Lower lobe of right lung (tissue), 2 donors: ENCODE measurements at regions not wholly inside any gene's neighbourhood (a gene's known extent, or its start where the extent isn't known, plus 50 kb on each side); places are given as distances from the start of the nearest gene placed in this dataset.
"Not testable (repeated sequence)": the region's sequence is repeated elsewhere in the genome, so short reads cannot be mapped to it uniquely, and the experiment has no call there.

Experiments used
- ATAC-seq, 2 donors: fragments of 200-7000 bp; cut with Tn5 transposase; one replicate each; pipeline ENCODE4 v1.9.1; 2020 to 2022; ENCODE audit warnings: mild to moderate bottlenecking in 2 of 2, moderate library complexity in 2 of 2
- DNase-seq: peaks from one replicate; pipeline ENCODE4 v3.0.0-alpha.2; 2020
- H3K27ac ChIP-seq: fragments of 200-600 bp; one replicate; pipeline ENCODE4 v1.8.0; 2022
- H3K27me3 ChIP-seq: fragments of 200-600 bp; one replicate; pipeline ENCODE4 v1.8.0; 2022; ENCODE audit warnings: low read depth
- H3K36me3 ChIP-seq: fragments of 200-600 bp; one replicate; pipeline ENCODE4 v1.8.0; 2022; ENCODE audit warnings: mild to moderate bottlenecking
- H3K4me1 ChIP-seq: fragments of 200-600 bp; one replicate; pipeline ENCODE4 v1.8.0; 2022
- H3K4me3 ChIP-seq: fragments of 200-600 bp; one replicate; pipeline ENCODE4 v1.8.0; 2022; ENCODE audit warnings: mild to moderate bottlenecking
- H3K9me3 ChIP-seq: fragments of 200-600 bp; one replicate; pipeline ENCODE4 v1.8.0; 2022
- intact Hi-C: fragments of 100-400 bp; cut with DNase I; formaldehyde crosslinking; loops from one replicate; pipeline ENCODE4 v1.11.0; 2022
- donor health status: DM: no; HTN: yes; CAD: no; lungs with severe emphysema.

DNA sequence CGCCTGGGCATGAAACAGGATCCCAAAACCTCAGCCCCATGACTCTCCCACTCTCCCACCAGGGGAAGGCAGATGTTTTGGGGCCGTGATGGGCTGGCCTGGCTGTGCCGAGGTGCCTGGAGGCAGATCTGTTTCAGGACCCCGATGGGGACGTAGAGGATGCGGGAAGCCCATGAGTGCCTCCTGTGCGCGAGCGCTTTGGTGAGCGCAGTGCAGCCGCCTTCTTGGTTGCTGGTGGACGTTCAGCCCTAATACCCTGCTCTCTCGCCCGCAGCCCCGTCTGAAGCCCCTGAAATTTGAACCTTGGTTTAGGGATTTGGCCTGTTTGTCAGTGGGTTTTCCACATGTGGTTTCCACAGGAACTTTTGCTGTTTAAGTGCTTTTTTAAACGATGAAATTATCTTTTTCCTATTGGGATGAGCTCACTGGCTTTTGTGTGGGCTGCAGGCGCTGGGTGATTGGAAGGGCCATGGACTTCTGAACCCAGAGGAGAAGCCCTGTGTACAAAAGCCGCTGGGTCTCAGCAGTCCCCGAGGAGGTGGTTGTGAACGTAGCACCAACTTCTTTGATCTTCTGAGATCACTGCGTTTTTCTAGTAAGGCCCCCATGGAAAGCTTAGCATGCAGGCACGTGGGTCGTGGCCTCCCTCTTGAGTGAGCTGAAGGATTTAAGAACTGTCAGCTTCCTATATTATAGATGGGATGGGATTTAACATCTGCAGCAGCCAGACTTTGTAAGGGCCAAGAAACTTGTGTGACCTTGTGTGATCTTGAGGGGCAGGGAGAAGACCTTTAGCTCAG is 148.9 kb upstream of the ZNF469 start:
- H3K36me3 ChIP-seq, ATAC-seq, intact Hi-C loops, H3K9me3 ChIP-seq, H3K4me3 ChIP-seq, DNase-seq, H3K27me3 ChIP-seq: not testable (repeated sequence)
- Histone ChIP-seq H3K27ac (peak overlapping the region; percentile 41), H3K4me1 (peaks cover 12% of the 10 kb centered on the region)

DNA sequence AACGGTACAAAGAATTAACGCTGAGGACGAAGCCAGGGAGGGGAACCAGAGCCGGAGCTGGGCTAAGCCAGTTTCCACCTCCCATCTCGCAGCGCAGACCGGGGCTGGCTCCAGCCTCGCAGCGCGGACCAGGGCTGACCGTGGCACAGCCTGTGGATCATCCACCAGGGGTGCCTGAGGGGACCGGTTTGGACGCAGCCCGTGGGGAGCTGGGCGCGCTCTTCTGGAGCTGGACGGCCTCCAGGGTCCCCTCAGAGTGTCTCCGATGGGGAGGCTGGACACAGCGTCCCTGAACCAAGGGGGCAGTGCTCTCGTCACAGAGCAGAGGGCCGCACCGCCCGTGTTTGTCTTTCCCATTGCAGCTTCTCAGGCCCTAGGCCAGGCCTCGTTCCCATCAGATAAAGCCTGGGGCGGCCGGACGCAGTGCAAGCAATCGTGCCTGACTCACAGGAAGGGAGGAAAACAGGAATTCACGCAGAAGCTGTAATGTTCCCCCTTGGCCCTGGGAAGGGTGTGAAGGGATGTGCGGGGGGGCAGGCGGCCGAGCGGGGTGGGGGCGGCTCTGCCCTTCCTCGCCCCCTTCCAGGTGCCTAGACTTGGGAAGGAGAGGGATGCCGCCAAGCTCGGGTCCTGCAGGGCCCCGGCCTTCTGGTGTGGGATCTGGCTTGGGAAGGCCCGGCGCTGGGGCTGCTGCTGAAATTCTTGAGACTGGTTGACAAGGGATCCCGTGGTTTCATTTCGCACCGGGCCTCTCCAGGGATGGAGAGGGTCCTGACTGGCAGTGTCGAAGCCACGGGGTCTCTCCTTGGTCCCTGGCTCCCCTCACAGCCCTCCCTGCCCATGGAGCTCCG is 148.1 kb upstream of the ZNF469 start:
- H3K9me3 ChIP-seq, intact Hi-C loops, H3K27me3 ChIP-seq, H3K4me3 ChIP-seq, H3K36me3 ChIP-seq, DNase-seq: not testable (repeated sequence)
- Histone ChIP-seq H3K27ac (peak overlapping the region; percentile 65), H3K4me1 (peaks cover 12% of the 10 kb centered on the region)
- ATAC-seq: peak; percentile 61 to 87

DNA sequence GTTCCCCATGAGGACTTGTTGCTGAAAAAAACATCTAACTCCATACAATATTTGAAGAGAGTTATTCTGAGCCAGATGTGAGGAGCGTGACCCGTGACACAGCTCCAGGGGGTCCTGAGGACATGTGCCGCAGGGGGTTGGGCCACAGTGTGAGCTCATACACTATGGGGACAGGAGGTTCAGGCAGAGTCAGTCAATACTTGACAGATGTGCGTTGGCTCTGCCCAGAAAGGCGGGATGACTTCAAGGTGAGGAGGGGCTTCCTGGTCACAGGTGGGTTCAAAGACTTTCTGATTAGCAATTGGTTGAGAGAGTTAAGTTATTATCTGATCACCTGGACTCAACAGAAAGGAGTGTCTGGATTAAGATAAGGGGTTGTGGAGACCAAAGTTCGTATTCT is 147.1 kb upstream of the ZNF469 start:
- ATAC-seq, H3K36me3 ChIP-seq, DNase-seq, H3K4me3 ChIP-seq, H3K9me3 ChIP-seq, H3K27ac ChIP-seq, H3K27me3 ChIP-seq, intact Hi-C loops: not testable (repeated sequence)
- H3K4me1 ChIP-seq: peaks cover 12% of the 10 kb centered on the region

DNA sequence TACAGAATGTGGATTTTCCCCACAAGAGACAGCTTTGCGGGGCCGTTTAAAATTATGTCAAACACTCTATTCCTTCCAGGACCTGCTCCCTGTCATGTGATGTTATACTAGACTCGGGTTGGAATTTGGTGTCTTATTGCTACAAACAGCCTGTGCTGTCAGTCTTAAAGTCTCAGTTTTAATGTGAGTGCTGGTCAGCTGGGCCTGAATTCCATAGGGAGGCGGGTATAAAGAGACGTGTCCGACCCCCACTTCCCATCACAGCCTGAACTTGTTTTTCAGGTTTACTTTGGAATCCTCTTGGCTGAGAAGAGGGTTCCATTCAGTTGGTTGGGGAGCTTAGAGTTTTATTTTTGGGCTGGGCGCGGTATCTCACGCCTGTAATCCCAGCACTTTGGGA is 146.5 kb upstream of the ZNF469 start:
- peaks cover 12% of the 10 kb centered on the region for H3K4me1 ChIP-seq
- DNase-seq, H3K27me3 ChIP-seq, H3K4me3 ChIP-seq, H3K9me3 ChIP-seq, intact Hi-C loops, H3K36me3 ChIP-seq, H3K27ac ChIP-seq: not testable (repeated sequence)
- peak in 1 of 2 donors; percentile 13 for ATAC-seq

DNA sequence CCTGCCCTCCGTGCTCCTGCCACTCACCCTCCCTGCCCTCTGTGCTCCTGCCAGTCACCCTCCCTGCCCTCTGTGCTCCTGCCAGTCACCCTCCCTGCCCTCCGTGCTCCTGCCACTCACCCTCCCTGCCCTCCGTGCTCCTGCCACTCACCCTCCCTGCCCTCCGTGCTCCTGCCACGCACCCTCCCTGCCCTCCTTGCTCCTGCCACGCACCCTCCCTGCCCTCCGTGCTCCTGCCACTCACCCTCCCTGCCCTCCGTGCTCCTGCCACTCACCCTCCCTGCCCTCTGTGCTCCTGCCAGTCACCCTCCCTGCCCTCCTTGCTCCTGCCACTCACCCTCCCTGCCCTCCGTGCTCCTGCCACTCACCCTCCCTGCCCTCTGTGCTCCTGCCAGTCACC is 145.4 kb upstream of the ZNF469 start:
- H3K4me3 ChIP-seq, H3K27me3 ChIP-seq, H3K9me3 ChIP-seq, intact Hi-C loops, DNase-seq, H3K36me3 ChIP-seq, H3K27ac ChIP-seq, ATAC-seq: not testable (repeated sequence)
- H3K4me1 ChIP-seq: peaks cover 12% of the 10 kb centered on the region

DNA sequence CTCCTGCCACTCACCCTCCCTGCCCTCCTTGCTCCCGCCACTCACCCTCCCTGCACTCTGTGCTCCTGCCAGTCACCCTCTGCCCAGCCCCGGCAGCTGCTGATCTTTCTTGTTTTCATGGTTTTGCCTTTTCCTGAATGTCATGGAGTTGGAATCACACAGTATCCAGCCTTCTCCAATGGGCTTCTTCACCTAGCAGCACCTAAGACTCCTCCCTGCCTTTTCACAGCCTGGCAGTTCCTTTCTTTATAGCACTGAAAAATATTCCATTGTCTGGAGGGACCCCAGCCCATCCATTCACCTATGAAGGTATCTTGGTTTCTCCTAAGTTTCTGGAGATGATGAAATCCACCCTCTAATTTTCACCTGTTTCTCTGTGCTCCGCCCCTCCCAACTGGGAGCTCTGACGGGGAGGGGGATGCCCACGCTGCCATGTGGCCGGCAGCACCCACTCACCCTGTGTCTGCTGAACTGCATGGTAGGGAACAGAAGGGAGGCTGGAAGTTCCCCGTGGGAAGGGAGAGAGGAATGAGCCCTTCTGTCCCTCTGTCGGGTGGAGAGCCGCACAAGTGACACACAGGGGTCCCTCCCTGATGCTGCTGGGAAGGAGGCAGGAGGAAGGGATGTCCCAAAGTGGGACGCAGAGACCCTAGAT is 144.9 kb upstream of the ZNF469 start:
- H3K4me3 ChIP-seq, H3K9me3 ChIP-seq, intact Hi-C loops, H3K36me3 ChIP-seq, H3K27me3 ChIP-seq, DNase-seq, ATAC-seq, H3K27ac ChIP-seq: not testable (repeated sequence)
- H3K4me1 ChIP-seq: peaks cover 12% of the 10 kb centered on the region

DNA sequence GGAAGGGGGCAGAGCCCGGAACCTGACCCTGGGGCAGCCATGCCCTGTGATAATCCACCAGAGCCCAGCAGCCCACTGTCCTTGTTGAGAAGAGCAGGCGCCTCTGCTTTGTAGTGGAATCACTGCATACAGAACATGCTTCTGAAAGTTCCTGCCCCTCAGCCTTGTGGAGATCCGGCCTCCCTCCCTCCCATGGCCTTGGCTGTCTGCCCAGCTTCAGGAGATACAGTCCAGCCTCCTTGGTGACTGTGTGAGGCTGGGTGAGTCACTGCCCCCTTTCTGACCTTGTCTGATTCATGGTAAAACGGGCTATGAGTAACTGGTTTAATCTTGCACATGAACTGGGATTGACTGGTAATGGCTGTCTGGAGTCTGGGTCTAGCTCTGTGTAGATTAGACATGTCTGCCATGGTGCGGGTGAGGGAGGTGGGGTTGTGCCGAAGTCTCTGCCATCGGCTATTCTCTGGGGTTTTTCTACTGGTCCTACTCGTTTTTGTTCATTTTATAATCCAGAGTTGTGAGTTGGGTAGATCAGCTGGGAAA is 144.0 kb upstream of the ZNF469 start:
- H3K27me3 ChIP-seq, intact Hi-C loops, H3K9me3 ChIP-seq, H3K27ac ChIP-seq, H3K4me3 ChIP-seq, H3K36me3 ChIP-seq: not testable (repeated sequence)
- ATAC-seq (peak; percentile 78 to 91), DNase-seq (peak; percentile 83)
- peaks cover 12% of the 10 kb centered on the region for H3K4me1 ChIP-seq

DNA sequence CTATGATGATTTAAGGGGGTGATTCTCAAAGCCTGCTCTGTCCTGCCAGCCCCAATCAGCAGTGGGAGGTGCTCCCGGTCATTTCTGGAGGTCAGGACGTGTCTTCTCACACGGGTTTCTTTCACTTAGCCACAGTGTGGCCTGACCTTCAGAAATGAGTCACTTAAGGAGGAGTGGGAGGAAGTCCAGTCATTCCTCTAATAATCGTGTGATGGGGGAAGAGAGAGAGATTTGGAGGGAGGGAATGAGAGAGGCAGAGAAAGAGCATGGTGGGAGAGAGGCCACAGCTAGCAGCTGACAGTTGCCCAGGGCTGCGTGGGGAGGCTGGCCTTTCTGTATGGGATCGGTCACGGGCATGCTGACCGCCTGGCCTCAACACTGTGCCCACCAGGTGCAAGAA is 142.6 kb upstream of the ZNF469 start:
- intact Hi-C loops, ATAC-seq, H3K27ac ChIP-seq: not testable (repeated sequence)

DNA sequence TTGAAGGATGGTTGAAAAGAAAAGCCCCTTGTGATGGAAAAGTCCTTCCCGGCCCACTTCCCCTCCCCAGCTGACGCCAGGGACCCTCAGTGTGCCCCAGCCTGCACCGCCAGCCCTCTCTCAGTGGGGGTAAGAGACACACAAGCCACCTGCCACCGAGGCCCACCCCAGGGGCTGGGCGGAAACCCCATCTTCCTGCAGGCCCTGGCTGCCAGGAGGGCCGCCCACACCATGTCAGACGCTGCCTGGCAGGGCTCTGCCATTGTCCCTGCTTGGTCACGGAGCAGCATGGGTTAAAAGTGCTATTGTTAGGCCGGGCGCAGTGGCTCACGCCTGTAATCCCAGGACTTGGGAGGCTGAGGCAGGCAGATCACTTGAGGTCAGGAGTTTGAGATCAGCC is 142.0 kb upstream of the ZNF469 start:
- H3K27ac ChIP-seq: not testable (repeated sequence)

More for the DNA sequence above, 142.6 kb upstream of the ZNF469 start:
- H3K9me3 ChIP-seq, H3K27me3 ChIP-seq, DNase-seq, H3K4me3 ChIP-seq, H3K36me3 ChIP-seq: not testable (repeated sequence)
- H3K4me1 ChIP-seq: peaks cover 14% of the 10 kb centered on the region

DNA sequence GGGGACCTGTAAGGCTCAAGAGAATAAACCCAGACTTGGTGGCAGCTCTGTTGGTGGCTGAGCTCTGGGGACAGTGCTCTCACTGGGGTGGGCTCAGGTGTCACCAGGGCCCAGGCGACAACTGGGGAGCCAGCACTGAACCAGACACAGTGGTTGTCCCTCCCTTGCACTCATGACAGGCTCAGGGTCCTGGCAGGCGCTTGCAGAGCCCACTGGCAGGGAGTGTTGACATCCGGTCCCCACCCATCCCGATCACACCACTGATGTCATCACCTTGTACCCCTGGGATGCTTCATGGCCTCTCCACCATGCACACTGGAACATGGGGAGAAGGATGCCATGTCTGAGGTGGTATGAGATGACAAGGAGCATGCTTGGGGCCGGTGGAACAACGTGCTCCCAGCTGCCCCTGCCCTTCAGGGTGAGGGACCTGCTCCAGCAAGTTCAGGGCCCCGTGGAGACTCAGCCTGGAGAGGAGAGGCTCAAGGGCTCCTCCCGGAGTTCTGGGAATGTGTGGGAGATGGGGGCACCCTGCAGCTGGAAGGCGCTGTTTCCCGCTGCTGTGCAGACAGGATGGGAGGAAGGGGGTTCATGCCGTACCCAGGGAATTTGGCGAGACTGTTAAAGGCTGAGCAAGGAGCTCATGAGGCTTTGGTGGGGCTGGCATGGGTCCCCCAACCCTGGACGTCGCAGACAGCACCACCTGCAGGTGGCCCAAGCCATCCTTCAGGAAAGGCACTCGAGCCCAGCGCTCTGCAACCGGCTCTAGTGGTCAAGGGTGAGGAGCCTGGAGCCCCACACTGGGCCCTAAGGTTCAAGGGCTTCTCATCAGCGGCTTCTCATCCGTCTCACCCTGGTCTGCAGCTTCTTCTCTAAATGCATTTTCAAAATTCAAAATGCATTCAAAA is 141.1 kb upstream of the ZNF469 start:
- H3K4me3 ChIP-seq, DNase-seq, ATAC-seq, H3K36me3 ChIP-seq, H3K27me3 ChIP-seq, H3K9me3 ChIP-seq, intact Hi-C loops, H3K27ac ChIP-seq: not testable (repeated sequence)
- peaks cover 14% of the 10 kb centered on the region for H3K4me1 ChIP-seq

More for the DNA sequence above, 142.0 kb upstream of the ZNF469 start:
- H3K27me3 ChIP-seq, H3K36me3 ChIP-seq, H3K9me3 ChIP-seq, H3K4me3 ChIP-seq, intact Hi-C loops, DNase-seq, ATAC-seq: not testable (repeated sequence)
- H3K4me1 ChIP-seq: peaks cover 14% of the 10 kb centered on the region

DNA sequence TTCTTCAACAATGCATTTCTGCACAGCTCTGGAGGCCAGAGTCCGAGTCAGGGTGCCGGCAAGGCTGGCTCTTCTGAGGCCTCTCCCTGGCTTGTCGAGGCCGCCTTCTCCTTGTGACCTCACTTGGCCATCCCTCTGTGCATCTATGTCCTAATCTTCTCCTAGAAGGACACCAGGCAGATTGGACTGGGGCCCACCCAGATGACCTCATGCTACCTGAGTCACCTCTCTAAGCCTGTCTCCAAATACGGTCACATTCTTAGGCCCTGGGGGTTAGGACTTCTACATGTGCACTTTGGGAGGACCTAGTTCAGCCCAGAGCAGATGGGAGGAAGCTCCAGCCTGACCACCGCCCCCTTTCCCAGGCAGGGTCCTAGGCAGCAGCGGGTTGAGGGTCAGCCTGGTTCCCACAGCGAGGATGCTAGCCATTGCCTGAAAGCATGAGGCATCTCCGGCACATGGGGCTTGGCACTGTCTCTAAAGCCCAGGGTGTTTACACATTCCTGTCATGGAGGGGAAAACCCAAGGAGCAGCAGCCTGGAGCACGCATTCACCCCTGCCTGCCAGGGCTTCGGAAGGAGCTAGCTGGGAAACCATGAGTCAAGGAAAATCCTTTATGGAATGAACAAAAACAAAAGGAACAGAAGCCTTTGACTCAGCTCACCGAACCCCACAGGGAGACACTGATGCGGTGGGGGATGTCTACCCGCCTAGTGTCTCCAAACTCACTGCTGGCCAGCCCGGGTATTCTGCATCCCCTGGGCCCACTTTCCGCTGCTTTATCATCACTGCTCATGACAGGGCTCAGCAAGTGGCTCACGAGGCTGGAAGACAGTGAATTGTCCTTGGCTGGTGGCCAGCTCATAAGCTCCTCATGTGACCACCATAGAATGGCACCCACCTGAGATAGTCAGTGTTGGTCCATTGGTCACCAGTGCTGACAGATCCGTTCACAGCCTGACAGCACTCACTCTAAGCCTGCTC is 140.2 kb upstream of the ZNF469 start:
- H3K27ac ChIP-seq, H3K36me3 ChIP-seq, H3K27me3 ChIP-seq, H3K4me3 ChIP-seq, intact Hi-C loops, DNase-seq, H3K9me3 ChIP-seq: not testable (repeated sequence)
- peak; percentile 6 to 23 for ATAC-seq
- H3K4me1 ChIP-seq: peaks cover 14% of the 10 kb centered on the region
